Uterus (tissue), 3 donors: ENCODE measurements at regions not wholly inside any gene's neighbourhood (a gene's known extent, or its start where the extent isn't known, plus 50 kb on each side); places are given as distances from the start of the nearest gene placed in this dataset.

Experiments used
- DNase-seq, 2 donors: peaks; one replicate each; pipeline ENCODE4 v3.0.0-alpha.2; 2019 to 2020
- H3K27ac ChIP-seq, 2 donors: fragments of 200-600 bp; sonication (generic); 1 replicate in 1 of 2; 2 replicates in 1 of 2; pipeline ENCODE4 v1.5.1; 2016 to 2018
- H3K27me3 ChIP-seq, 2 donors: fragments of 200-600 bp; sonication (generic); one replicate each; pipeline ENCODE4 v1.5.1; 2018 to 2019; ENCODE audit warnings: control low read depth in 1 of 2
- H3K36me3 ChIP-seq, 2 donors: fragments of 200-600 bp; sonication (generic); one replicate each; pipeline ENCODE4 v1.5.1; 2019; ENCODE audit warnings: control low read depth in 1 of 2
- H3K4me1 ChIP-seq, 2 donors: fragments of 200-600 bp; sonication (generic); one replicate each; pipeline ENCODE4 v1.5.1; 2018 to 2019; ENCODE audit warnings: control low read depth in 1 of 2
- H3K4me3 ChIP-seq, 2 donors: fragments of 200-600 bp; sonication (generic); 1 replicate in 1 of 2; 2 replicates in 1 of 2; pipeline ENCODE4 v1.5.1; 2018 to 2019; ENCODE audit warnings: mild to moderate bottlenecking in 1 of 2
- H3K9me3 ChIP-seq, 2 donors: fragments of 200-600 bp; sonication (generic); one replicate each; pipeline ENCODE4 v1.5.1; 2019; ENCODE audit warnings: control low read depth in 1 of 2
- POLR2A ChIP-seq, 2 donors: fragments of 450-650 bp; IDR thresholded peaks; one replicate each; pipeline ENCODE4 v1.6.1; 2016; ENCODE audit warnings: antibody characterized with exemption in 2 of 2, mild to moderate bottlenecking in 1 of 2, moderate library complexity in 1 of 2
- intact Hi-C: fragments of 100-400 bp; cut with DNase I; formaldehyde crosslinking; loops from one replicate; pipeline ENCODE4 v1.15.1; 2023; ENCODE audit warnings: low total_unique reads
- TF ChIP-seq, protein P1 (sequence below), 4 experiments: fragments of 200-600 bp in 2 of 4; fragments of 450-650 bp in 2 of 4; sonication (generic) in 2 of 4; IDR thresholded peaks; one replicate each; pipeline ENCODE4 v1.5.1; 2016 to 2019; ENCODE audit warnings: antibody characterized with exemption in 4 of 4, mild to moderate bottlenecking in 2 of 4, moderate library complexity in 1 of 4
- donor health status: DM: yes; HTN: yes; CAD: no.

- no peak overlapping the region for H3K27ac ChIP-seq
- DNase-seq: no peak
- no peak for TF ChIP-seq POLR2A (IDR thresholded peaks at IDR 0.05)
- TF ChIP-seq, protein P1, sequence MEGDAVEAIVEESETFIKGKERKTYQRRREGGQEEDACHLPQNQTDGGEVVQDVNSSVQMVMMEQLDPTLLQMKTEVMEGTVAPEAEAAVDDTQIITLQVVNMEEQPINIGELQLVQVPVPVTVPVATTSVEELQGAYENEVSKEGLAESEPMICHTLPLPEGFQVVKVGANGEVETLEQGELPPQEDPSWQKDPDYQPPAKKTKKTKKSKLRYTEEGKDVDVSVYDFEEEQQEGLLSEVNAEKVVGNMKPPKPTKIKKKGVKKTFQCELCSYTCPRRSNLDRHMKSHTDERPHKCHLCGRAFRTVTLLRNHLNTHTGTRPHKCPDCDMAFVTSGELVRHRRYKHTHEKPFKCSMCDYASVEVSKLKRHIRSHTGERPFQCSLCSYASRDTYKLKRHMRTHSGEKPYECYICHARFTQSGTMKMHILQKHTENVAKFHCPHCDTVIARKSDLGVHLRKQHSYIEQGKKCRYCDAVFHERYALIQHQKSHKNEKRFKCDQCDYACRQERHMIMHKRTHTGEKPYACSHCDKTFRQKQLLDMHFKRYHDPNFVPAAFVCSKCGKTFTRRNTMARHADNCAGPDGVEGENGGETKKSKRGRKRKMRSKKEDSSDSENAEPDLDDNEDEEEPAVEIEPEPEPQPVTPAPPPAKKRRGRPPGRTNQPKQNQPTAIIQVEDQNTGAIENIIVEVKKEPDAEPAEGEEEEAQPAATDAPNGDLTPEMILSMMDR (IDR thresholded peaks at IDR 0.05): no peak
- H3K9me3 ChIP-seq: no peaks in the 10 kb centered on the region
- intact Hi-C loops: no loop called here
- H3K36me3 ChIP-seq: no peaks in the 10 kb centered on the region
- no peak overlapping the region for H3K4me3 ChIP-seq
- no peaks in the 10 kb centered on the region for H3K27me3 ChIP-seq
- H3K4me1 ChIP-seq: no peaks in the 10 kb centered on the region
These were observed 131.8 kb upstream of the LIMCH1 start for GRCh38 chr4:41406113-41406516.

DNA sequence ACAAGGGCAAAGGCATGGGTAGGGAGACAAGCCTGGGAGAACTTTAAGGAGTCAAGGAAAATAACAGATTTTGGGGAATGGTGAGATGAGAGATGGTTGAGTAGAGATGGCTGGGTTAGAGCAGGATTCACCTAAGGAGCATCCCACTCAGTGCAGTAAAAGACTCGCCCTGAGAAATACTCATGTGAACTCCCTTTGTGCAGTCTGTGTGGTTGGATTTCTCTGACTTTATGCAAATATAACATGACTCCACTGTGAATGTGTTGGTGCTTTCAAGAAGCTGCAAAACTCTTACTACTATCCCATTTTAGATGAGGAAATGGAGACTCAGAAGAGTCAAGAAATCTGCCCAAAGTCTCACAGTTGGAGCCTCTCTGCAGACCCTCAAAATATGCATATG is 129.8 kb upstream of the LIMCH1 start:
- H3K4me3 ChIP-seq: no peak overlapping the region
- no peaks in the 10 kb centered on the region for H3K9me3 ChIP-seq
- DNase-seq: no peak
- no peaks in the 10 kb centered on the region for H3K4me1 ChIP-seq
- no peaks in the 10 kb centered on the region for H3K27me3 ChIP-seq
- TF ChIP-seq, protein P1 (IDR thresholded peaks at IDR 0.05): no peak
- no peak for TF ChIP-seq POLR2A (IDR thresholded peaks at IDR 0.05)
- intact Hi-C loops: no loop called here
- H3K36me3 ChIP-seq: no peaks in the 10 kb centered on the region
- H3K27ac ChIP-seq: no peak overlapping the region

- H3K9me3 ChIP-seq: no peaks in the 10 kb centered on the region
- intact Hi-C loops: no loop called here
- no peak for TF ChIP-seq POLR2A (IDR thresholded peaks at IDR 0.05)
- TF ChIP-seq, protein P1 (IDR thresholded peaks at IDR 0.05): no peak
- no peak for DNase-seq
- H3K27ac ChIP-seq: no peak overlapping the region
- no peaks in the 10 kb centered on the region for H3K27me3 ChIP-seq
- no peaks in the 10 kb centered on the region for H3K4me1 ChIP-seq
- no peak overlapping the region for H3K4me3 ChIP-seq
- no peaks in the 10 kb centered on the region for H3K36me3 ChIP-seq
These were observed 128.9 kb upstream of the LIMCH1 start for GRCh38 chr4:41408859-41409593.

DNA sequence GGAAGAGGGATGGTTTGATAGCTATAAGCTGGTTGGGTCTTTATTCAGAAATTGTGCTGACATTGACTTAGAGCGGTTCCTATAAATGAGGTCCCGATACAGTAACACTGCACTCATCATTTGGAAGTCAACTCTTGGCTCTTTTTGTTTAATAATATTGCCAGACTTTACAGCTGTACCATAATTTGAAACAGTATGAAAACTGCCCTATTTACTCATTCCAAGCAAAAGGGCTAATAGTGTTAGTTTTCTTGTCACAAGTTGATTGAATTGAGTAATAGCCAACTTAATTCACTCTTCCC is 128.4 kb upstream of the LIMCH1 start:
- Histone ChIP-seq H3K4me1 (no peaks in the 10 kb centered on the region), H3K9me3 (no peaks in the 10 kb centered on the region), H3K36me3 (no peaks in the 10 kb centered on the region), H3K27me3 (no peaks in the 10 kb centered on the region), H3K4me3 (no peak overlapping the region), H3K27ac (no peak overlapping the region)
- no peak for TF ChIP-seq POLR2A (IDR thresholded peaks at IDR 0.05)
- TF ChIP-seq, protein P1 (IDR thresholded peaks at IDR 0.05): no peak
- intact Hi-C loops: no loop called here
- DNase-seq: no peak

DNA sequence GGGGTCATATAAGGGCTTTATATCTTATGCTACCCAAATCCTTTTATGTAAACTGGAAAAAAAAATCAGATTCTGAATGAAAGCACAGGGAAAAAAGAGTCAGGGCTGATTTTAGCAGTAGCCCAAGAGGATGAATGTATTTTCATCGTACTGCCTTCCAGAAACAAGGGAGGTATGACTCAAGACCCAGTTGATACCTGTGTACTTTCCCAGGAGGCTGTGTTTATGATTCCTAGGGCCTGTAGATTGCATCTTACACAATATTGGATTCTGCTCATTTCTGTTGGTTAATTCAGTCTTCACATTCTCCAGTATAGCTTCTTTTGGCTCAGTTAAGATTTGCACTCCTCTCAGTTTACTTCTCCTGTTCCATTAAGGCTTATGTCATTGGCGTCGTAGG is 127.9 kb upstream of the LIMCH1 start:
- H3K27ac ChIP-seq: no peak overlapping the region
- H3K27me3 ChIP-seq: no peaks in the 10 kb centered on the region
- TF ChIP-seq POLR2A (IDR thresholded peaks at IDR 0.05): no peak
- TF ChIP-seq, protein P1 (IDR thresholded peaks at IDR 0.05): no peak
- H3K4me3 ChIP-seq: no peak overlapping the region
- no peak for DNase-seq
- no peaks in the 10 kb centered on the region for H3K36me3 ChIP-seq
- H3K4me1 ChIP-seq: no peaks in the 10 kb centered on the region
- H3K9me3 ChIP-seq: no peaks in the 10 kb centered on the region
- intact Hi-C loops: no loop called here
